ENCODE measurements at regions not wholly inside any gene's neighbourhood (a gene's known extent, or its start where the extent isn't known, plus 50 kb on each side); places are given as distances from the start of the nearest gene placed in this dataset.

DNA sequence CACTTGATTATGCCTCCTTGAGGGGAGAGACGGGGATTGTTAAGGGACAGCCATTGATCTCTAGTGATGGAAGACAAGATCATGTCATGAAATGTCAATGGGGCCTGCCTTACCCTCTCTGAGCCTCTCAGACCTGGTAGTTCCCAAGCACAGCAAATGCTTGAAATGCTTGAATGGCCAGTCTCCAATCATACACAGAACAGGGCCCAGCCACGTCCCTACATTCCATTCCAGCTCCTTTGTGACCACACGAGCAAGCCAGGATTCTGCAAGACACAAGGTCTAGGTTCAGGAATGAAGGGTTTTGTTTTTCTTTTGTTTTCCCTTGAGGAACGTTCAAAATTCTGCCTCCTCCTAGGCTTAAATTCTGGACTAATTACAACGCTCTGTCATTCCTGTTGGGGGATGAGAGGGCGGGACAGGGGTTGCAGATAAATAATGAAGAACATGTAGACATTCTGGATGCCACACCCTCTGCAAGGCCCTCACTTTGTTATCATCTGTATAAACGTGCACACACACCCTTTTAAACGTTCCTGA lies 98.1 kb upstream of the YPEL5 start:
- DNase-seq, result no peak

- no peak for DNase-seq
Measured at GRCh38 chr2:30055548-30055947, 91.3 kb upstream of the YPEL5 start.

- DNase-seq, result no peak
Measured at GRCh38 chr2:30060562-30060961, 86.2 kb upstream of the YPEL5 start.

- no peak for DNase-seq
Measured at GRCh38 chr2:30068067-30068466, 78.7 kb upstream of the YPEL5 start.

- DNase-seq, result peak; percentile 67
Measured at GRCh38 chr2:30072250-30072842, 74.5 kb upstream of the YPEL5 start.

DNA sequence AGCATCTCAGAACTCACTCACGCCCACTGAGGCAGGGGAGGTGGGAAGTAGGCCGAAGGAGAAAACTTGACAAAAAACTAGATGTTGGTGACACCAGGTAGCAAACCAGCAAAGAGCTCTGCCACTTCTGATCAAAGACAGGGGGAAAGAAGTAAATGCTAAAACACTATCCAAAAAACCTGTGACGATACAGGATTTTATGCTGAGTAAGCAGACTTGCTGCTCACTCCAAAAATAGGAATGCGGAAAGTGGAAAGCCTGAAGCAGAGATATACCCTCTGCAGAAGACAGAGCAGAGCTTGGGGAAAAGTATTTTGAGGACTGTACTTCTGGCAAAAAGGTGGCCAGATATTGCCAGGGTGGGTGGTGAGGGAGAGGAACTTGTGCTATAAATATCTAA lies 73.3 kb upstream of the YPEL5 start:
- no peak for DNase-seq

GRCh38 chr2:30074023-30074422 lies 72.8 kb upstream of the YPEL5 start:
- DNase-seq, result no peak

- peak; percentile 6 for DNase-seq
Measured at GRCh38 chr2:30078521-30078920, 68.3 kb upstream of the YPEL5 start.

GRCh38 chr2:30084915-30085314 lies 61.9 kb upstream of the YPEL5 start:
- DNase-seq, result no peak

DNA sequence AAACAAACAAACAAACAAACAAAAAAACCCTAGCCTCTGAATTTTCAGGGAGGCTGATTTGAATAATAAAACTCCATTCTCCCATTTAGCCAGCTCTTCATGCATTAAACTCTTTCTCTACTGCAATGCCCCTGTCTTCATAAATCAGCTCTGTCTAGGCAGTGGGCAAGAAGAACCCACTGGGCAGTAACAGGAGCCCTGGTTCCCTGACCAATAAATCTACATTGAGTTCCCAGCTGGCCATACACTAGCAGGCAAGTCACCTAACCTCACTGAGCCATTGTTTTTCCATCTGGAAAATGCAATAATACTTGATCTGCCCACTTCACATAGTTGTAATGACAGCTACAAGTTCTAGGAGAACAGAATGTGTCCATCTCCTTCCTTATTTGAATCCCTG lies 57.6 kb upstream of the YPEL5 start:
- no peak for DNase-seq

DNA sequence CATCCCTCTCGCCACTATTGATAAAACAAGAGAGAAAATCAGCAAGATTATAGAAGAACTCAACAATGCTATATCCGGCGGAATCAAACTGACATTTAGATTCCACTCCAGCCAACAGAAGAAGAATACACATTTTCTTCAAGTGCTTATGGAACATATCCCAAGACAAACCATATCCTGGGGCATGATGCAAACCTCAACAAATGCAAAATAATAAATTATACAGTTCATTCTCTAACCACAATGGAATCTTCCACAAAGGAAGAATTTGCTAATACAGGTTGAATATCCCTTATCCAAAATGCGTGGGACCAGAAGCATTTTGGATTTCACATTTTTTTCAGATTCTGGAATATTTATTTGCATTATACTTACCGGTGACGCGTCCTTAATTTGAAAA lies 51.4 kb upstream of the YPEL5 start:
- DNase-seq, result no peak

GRCh38 chr2:30096451-30096850 lies 50.4 kb upstream of the YPEL5 start:
- DNase-seq, result no peak

All from HCEC 1CT (cell line).